Peyer's patch (tissue), 4 donors: ENCODE measurements at regions not wholly inside any gene's neighbourhood (a gene's known extent, or its start where the extent isn't known, plus 50 kb on each side); places are given as distances from the start of the nearest gene placed in this dataset.

ENCODE experiments used
- POLR2A ChIP-seq, 2 donors: fragments of 450-650 bp; IDR thresholded peaks; one replicate each; pipeline ENCODE4 v1.5.1; 2017; ENCODE audit warnings: antibody characterized with exemption in 2 of 2, mild to moderate bottlenecking in 2 of 2, moderate library complexity in 2 of 2
- TF ChIP-seq, protein P1 (sequence below), 6 experiments: fragments of 450-650 bp in 4 of 6; fragments of 200-600 bp in 2 of 6; sonication (generic) in 1 of 6; IDR thresholded peaks; one replicate each; pipeline ENCODE4 v1.5.1; 2017 to 2019; ENCODE audit warnings: antibody characterized with exemption in 6 of 6, mild to moderate bottlenecking in 3 of 6, moderate library complexity in 1 of 6

DNA sequence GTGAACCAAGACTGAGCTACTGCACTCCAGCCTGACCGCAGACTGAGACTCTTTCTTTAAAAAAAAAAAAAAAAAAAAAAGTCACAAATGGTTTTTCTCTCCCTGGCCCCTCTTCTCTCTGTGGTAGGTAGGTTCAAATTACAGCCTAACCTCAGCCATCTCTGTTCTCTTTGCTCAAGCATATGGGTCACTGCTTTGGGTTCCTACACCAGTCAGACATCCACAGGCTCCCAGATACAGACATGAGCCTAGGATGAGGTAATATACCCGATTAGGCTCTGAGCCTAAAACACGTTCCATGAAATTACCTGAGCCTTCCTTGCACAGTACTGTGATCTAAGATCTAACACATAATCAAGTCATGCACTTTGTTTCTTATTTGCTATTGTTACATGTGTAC, 90.5 kb upstream of the JAK1 start:
- TF ChIP-seq POLR2A (IDR thresholded peaks at IDR 0.05), result no peak
- TF ChIP-seq, protein P1, sequence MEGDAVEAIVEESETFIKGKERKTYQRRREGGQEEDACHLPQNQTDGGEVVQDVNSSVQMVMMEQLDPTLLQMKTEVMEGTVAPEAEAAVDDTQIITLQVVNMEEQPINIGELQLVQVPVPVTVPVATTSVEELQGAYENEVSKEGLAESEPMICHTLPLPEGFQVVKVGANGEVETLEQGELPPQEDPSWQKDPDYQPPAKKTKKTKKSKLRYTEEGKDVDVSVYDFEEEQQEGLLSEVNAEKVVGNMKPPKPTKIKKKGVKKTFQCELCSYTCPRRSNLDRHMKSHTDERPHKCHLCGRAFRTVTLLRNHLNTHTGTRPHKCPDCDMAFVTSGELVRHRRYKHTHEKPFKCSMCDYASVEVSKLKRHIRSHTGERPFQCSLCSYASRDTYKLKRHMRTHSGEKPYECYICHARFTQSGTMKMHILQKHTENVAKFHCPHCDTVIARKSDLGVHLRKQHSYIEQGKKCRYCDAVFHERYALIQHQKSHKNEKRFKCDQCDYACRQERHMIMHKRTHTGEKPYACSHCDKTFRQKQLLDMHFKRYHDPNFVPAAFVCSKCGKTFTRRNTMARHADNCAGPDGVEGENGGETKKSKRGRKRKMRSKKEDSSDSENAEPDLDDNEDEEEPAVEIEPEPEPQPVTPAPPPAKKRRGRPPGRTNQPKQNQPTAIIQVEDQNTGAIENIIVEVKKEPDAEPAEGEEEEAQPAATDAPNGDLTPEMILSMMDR (IDR thresholded peaks at IDR 0.05), result no peak
